OCI-LY1 (cell line): ENCODE measurements at regions not wholly inside any gene's neighbourhood (a gene's known extent, or its start where the extent isn't known, plus 50 kb on each side); places are given as distances from the start of the nearest gene placed in this dataset.
A peak's percentile ranks its signal among the peaks of the same experiment; 100 is the strongest.
"Not testable (repeated sequence)": the region's sequence is repeated elsewhere in the genome, so short reads cannot be mapped to it uniquely, and the experiment has no call there.

Experiments
- H2AFZ ChIP-seq: fragments of 200-600 bp; sonication (generic), shearing (Covaris generic); 2 replicates; pipeline ENCODE4 v1.6.0; 2014; ENCODE audit warnings: antibody characterized with exemption, mild to moderate bottlenecking, low read length
- H3F3A ChIP-seq: fragments of 200-600 bp; sonication (generic), shearing (Covaris generic); 2 replicates; pipeline ENCODE4 v1.6.0; 2014; ENCODE audit warnings: mild to moderate bottlenecking, antibody characterized with exemption, low read length, moderate library complexity; ENCODE audit not compliant: insufficient read depth
- H3K27ac ChIP-seq: fragments of 200-600 bp; sonication (generic); 2 replicates; pipeline ENCODE4 v1.5.1; 2014; ENCODE audit warnings: low read length, mixed run types, mild to moderate bottlenecking, low read depth; ENCODE audit not compliant: poor library complexity, severe bottlenecking
- H3K27me3 ChIP-seq: fragments of 200-600 bp; sonication (generic); 2 replicates; pipeline ENCODE4 v1.6.0; 2014; ENCODE audit warnings: antibody characterized with exemption, mild to moderate bottlenecking, low read length, moderate library complexity; ENCODE audit not compliant: insufficient read depth
- H3K36me3 ChIP-seq: fragments of 200-600 bp; sonication (generic); 2 replicates; pipeline ENCODE4 v1.6.1; 2014; ENCODE audit warnings: mild to moderate bottlenecking, antibody characterized with exemption, low read length, moderate library complexity, mixed read lengths; ENCODE audit not compliant: insufficient read depth
- H3K4me1 ChIP-seq: fragments of 200-600 bp; sonication (generic); 2 replicates; pipeline ENCODE4 v1.5.1; 2014; ENCODE audit warnings: mild to moderate bottlenecking, low read length, moderate library complexity; ENCODE audit not compliant: insufficient read depth, severe bottlenecking
- H3K4me2 ChIP-seq: fragments of 200-600 bp; sonication (generic), shearing (Covaris generic); 2 replicates; pipeline ENCODE4 v1.6.1; 2014; ENCODE audit warnings: low read length
- H3K4me3 ChIP-seq: fragments of 200-600 bp; sonication (generic); 2 replicates; pipeline ENCODE4 v1.5.1; 2014; ENCODE audit warnings: low read length, low read depth, mild to moderate bottlenecking, mixed read lengths; ENCODE audit not compliant: poor library complexity, severe bottlenecking
- H3K79me2 ChIP-seq: fragments of 200-600 bp; shearing (Covaris generic); 2 replicates; pipeline ENCODE4 v1.6.1; 2016; ENCODE audit warnings: mixed run types, low read length, mixed read lengths; ENCODE audit not compliant: insufficient read depth
- H3K9ac ChIP-seq: fragments of 200-600 bp; sonication (generic), shearing (Covaris generic); 2 replicates; pipeline ENCODE4 v1.6.1; 2014; ENCODE audit warnings: mild to moderate bottlenecking, low read length, mixed read lengths
- H3K9me2 ChIP-seq: fragments of 200-600 bp; sonication (generic), shearing (Covaris generic); 2 replicates; pipeline ENCODE4 v1.6.1; 2014; ENCODE audit warnings: low read depth, mild to moderate bottlenecking, low read length, mixed read lengths
- H3K9me3 ChIP-seq: fragments of 200-600 bp; shearing (Covaris generic); 2 replicates; pipeline ENCODE4 v1.6.1; 2014; ENCODE audit warnings: low read length, mixed read lengths
- H4K20me1 ChIP-seq: fragments of 200-600 bp; sonication (generic), shearing (Covaris generic); 2 replicates; pipeline ENCODE4 v1.6.0; 2016; ENCODE audit warnings: mild to moderate bottlenecking, low read length; ENCODE audit not compliant: insufficient read depth
- EZH2 ChIP-seq: fragments of 200-600 bp; sonication (generic), shearing (Covaris generic); IDR thresholded peaks from 2 replicates; pipeline ENCODE4 v1.8.0; 2017; ENCODE audit warnings: borderline replicate concordance, mixed run types, mild to moderate bottlenecking, antibody characterized with exemption, low read length, moderate library complexity, mixed read lengths
- TF ChIP-seq, protein P1 (sequence below): fragments of 200-600 bp; sonication (generic), shearing (Covaris generic); IDR thresholded peaks from 2 replicates; pipeline ENCODE4 v1.5.1; 2017; ENCODE audit warnings: mild to moderate bottlenecking, antibody characterized with exemption, low read length, moderate library complexity, mixed read lengths

DNA sequence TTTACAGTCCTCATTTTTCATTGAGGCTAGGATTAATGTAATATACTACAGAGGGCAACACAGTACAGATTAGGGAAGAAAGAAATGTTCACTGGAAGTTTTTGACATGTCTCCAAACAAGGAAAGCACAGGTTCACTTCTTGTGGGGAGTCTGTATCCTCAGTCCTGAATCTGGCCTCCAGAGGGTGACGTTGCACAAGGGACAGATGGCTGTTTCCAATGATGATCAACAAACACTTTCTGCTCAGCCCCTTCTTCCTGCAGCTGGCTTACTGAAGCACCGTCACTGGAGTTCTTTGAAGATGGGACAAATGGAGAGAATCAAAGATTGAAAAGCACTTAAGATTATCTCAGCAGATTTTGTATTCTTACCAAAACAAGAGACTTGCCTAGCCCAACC, 123.3 kb upstream of the OR4E1 start:
- H3K9me3 ChIP-seq, result no peaks in the 10 kb centered on the region
- no peak overlapping the region for H3K4me3 ChIP-seq
- no peaks in the 10 kb centered on the region for H3K4me1 ChIP-seq
- no peaks in the 10 kb centered on the region for H3K27me3 ChIP-seq
- H3K4me2 ChIP-seq, result no peak overlapping the region
- H3K27ac ChIP-seq, result no peak overlapping the region
- no peak overlapping the region for H3K9ac ChIP-seq
- no peaks in the 10 kb centered on the region for H3K79me2 ChIP-seq
- no peaks in the 10 kb centered on the region for H3K36me3 ChIP-seq
- H3K9me2 ChIP-seq, result no peaks in the 10 kb centered on the region
- TF ChIP-seq, protein P1, sequence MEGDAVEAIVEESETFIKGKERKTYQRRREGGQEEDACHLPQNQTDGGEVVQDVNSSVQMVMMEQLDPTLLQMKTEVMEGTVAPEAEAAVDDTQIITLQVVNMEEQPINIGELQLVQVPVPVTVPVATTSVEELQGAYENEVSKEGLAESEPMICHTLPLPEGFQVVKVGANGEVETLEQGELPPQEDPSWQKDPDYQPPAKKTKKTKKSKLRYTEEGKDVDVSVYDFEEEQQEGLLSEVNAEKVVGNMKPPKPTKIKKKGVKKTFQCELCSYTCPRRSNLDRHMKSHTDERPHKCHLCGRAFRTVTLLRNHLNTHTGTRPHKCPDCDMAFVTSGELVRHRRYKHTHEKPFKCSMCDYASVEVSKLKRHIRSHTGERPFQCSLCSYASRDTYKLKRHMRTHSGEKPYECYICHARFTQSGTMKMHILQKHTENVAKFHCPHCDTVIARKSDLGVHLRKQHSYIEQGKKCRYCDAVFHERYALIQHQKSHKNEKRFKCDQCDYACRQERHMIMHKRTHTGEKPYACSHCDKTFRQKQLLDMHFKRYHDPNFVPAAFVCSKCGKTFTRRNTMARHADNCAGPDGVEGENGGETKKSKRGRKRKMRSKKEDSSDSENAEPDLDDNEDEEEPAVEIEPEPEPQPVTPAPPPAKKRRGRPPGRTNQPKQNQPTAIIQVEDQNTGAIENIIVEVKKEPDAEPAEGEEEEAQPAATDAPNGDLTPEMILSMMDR, result peak; percentile 23; the same call in 1 of the 2 replicates
- TF ChIP-seq EZH2, result no peak
- H3F3A ChIP-seq, result no peaks in the 10 kb centered on the region
- H2AFZ ChIP-seq, result no peak overlapping the region
- H4K20me1 ChIP-seq, result no peaks in the 10 kb centered on the region

DNA sequence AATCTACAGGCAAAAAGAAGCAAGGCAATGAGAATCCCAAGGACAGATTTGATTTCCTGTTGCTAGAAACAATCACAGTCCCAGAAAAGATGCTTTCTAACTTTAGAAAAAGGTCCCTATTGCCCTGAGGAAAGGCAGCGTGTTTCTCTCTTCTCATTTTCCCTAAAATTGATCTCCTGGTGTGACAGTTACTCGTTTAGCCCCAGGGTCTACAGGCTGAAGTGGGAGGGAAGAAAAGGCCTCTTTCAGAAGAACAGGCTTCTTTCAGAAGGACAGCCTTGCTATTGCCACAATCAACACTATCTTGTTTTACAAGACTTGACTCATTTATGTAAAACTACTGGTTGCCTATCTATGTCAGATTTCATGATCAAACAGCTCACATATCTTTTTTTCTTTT, 121.8 kb upstream of the OR4E1 start:
- Histone ChIP-seq H3K9ac (no peak overlapping the region), H3K4me1 (no peaks in the 10 kb centered on the region)

DNA sequence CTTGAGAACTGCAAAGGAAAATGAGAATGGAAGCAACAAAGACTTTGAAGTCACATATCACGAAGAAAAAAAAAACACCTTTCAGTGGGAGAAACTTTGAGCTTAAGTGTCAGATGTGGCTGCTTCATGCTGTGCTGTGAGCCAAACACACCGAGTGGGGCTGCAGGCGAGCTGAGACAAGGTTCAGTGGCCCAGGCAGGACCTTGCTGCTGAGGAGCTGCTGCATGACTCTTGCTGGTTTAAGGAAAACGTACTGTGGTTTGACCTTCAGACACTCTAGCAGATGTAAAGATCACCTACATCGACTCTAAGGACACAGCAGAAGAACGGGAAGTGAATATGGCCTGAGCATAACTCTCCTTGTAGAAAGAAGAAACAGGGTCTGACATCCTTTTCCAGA, 118.1 kb upstream of the OR4E1 start:
- TF ChIP-seq, protein P1, result no peak
- no peak for TF ChIP-seq EZH2
- Histone ChIP-seq H2AFZ (no peak overlapping the region), H3K9ac (no peak overlapping the region), H3K9me2 (no peaks in the 10 kb centered on the region), H3K9me3 (no peaks in the 10 kb centered on the region), H3K79me2 (no peaks in the 10 kb centered on the region), H3F3A (no peaks in the 10 kb centered on the region), H3K36me3 (no peaks in the 10 kb centered on the region), H4K20me1 (no peaks in the 10 kb centered on the region), H3K4me2 (no peak overlapping the region), H3K4me1 (no peaks in the 10 kb centered on the region), H3K27ac (no peak overlapping the region), H3K27me3 (no peaks in the 10 kb centered on the region), H3K4me3 (no peak overlapping the region)

More for the DNA sequence above, 121.8 kb upstream of the OR4E1 start:
- no peaks in the 10 kb centered on the region for H4K20me1 ChIP-seq
- no peak overlapping the region for H3K4me3 ChIP-seq
- H3F3A ChIP-seq, result no peaks in the 10 kb centered on the region
- H3K9me3 ChIP-seq, result no peaks in the 10 kb centered on the region
- H3K27me3 ChIP-seq, result no peaks in the 10 kb centered on the region
- H3K36me3 ChIP-seq, result no peaks in the 10 kb centered on the region
- no peaks in the 10 kb centered on the region for H3K9me2 ChIP-seq
- H3K79me2 ChIP-seq, result no peaks in the 10 kb centered on the region
- no peak overlapping the region for H2AFZ ChIP-seq
- TF ChIP-seq EZH2, result no peak
- TF ChIP-seq, protein P1, result no peak
- H3K4me2 ChIP-seq, result no peak overlapping the region
- no peak overlapping the region for H3K27ac ChIP-seq

DNA sequence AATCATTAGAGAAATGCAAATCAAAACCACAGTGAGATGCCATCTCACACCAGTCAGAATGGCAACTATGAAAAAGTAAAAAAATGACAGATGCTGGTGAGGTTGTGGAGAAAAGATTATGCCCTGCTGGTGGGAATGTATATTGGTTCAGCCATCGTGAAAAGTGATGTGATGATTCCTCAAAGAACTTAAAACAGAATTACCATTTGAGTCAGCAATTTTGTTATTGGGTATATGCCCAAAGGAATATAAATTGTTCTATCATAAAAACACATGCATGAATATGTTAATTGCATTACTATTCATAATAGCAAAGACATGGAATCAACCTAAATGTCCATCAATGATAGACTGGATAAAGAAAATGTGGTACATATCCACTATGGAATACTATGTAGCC, 115.1 kb upstream of the OR4E1 start:
- not testable (repeated sequence) for H3F3A ChIP-seq, H3K27ac ChIP-seq, H3K9ac ChIP-seq, H3K4me2 ChIP-seq, H3K27me3 ChIP-seq, H2AFZ ChIP-seq, H4K20me1 ChIP-seq, H3K9me3 ChIP-seq, H3K4me1 ChIP-seq, H3K4me3 ChIP-seq, H3K79me2 ChIP-seq, H3K36me3 ChIP-seq, H3K9me2 ChIP-seq

DNA sequence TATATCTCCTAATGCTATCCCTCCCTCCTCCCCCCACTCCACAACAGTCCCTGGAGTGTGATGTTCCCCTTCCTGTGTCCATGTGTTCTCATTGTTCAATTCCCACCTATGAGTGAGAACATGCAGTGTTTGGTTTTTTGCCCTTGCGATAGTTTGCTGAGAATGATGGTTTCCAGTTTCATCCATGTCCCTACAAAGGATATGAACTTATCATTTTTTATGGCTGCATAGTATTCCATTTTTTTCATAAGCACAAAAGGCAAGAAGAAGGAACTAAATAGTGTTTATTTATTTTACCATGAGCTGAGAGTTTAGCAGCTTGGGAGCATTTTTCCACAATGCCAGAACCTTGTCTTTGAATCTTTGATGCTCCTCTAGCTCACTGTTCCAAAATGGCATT, 113.6 kb upstream of the OR4E1 start:
- H3K4me1 ChIP-seq, H4K20me1 ChIP-seq, H3K9me2 ChIP-seq, H3F3A ChIP-seq, H3K27ac ChIP-seq, H3K36me3 ChIP-seq, H2AFZ ChIP-seq, H3K4me2 ChIP-seq, H3K4me3 ChIP-seq, H3K9me3 ChIP-seq, H3K9ac ChIP-seq, H3K79me2 ChIP-seq, H3K27me3 ChIP-seq: not testable (repeated sequence)
